ENCODE measurements at regions not wholly inside any gene's neighbourhood (a gene's known extent, or its start where the extent isn't known, plus 50 kb on each side); places are given as distances from the start of the nearest gene placed in this dataset.

GRCh38 chr6:47133230-47134000, 91.3 kb upstream of the ADGRF1 start:
- ChIA-PET POLR2A (ENCODE audit: unreplicated experiment) (no interaction called here), CTCF (no interaction called here)
- DNase-seq (no peak), ATAC-seq (no peak)
- intact Hi-C loops (cut with micrococcal nuclease), result no loop called here
- TF ChIP-seq EZH2phosphoT487 (IDR thresholded peaks at IDR 0.05; ENCODE audit: borderline replicate concordance, low read length) (no peak), EZH2 (IDR thresholded peaks at IDR 0.05; ENCODE audit: low read length, unreplicated experiment) (no peak), CTCF (conservative IDR thresholded peaks at IDR 0.05; ENCODE audit: low read depth, low read length) (no peak)
- H3K4me2 ChIP-seq (ENCODE audit: low read length), result no peak overlapping the region
- H3K27ac ChIP-seq (ENCODE audit: low read length), result peak overlapping the region; percentile 96
- no peaks in the 10 kb centered on the region for H3K36me3 ChIP-seq (ENCODE audit: low read depth, low read length)
- no peaks in the 10 kb centered on the region for H3K9me3 ChIP-seq (ENCODE audit: low read length)
- no peaks in the 10 kb centered on the region for H4K20me1 ChIP-seq (ENCODE audit: low read length)
- no peak overlapping the region for H3K4me3 ChIP-seq (ENCODE audit: low read length)
- no peak overlapping the region for H2AFZ ChIP-seq (ENCODE audit: low read length)
- peaks cover 32% of the 10 kb centered on the region for H3K4me1 ChIP-seq (ENCODE audit: insufficient read depth, low read length)
- H3K9ac ChIP-seq (ENCODE audit: low read length), result peak overlapping the region; percentile 82
- H3F3A ChIP-seq (ENCODE audit: low read length, unreplicated experiment), result peaks cover 3% of the 10 kb centered on the region
- no TSS peak for BruUV-seq (replicated peaks)
- H3K9me2 ChIP-seq (replicated peaks; ENCODE audit: low read length), result no peaks in the 10 kb centered on the region
- H3K79me2 ChIP-seq (ENCODE audit: low read length), result no peaks in the 10 kb centered on the region
- H3K27me3 ChIP-seq (ENCODE audit: low read length), result no peaks in the 10 kb centered on the region

- TF ChIP-seq CTCF (conservative IDR thresholded peaks at IDR 0.05; ENCODE audit: low read depth, low read length) (no peak), EZH2 (IDR thresholded peaks at IDR 0.05; ENCODE audit: low read length, unreplicated experiment) (no peak), EZH2phosphoT487 (IDR thresholded peaks at IDR 0.05; ENCODE audit: borderline replicate concordance, low read length) (no peak)
- H3K79me2 ChIP-seq (ENCODE audit: low read length), result no peaks in the 10 kb centered on the region
- no TSS peak for BruUV-seq (replicated peaks)
- no peaks in the 10 kb centered on the region for H3K36me3 ChIP-seq (ENCODE audit: low read depth, low read length)
- intact Hi-C loops (cut with micrococcal nuclease), result no loop called here
- no peaks in the 10 kb centered on the region for H3K9me3 ChIP-seq (ENCODE audit: low read length)
- no peaks in the 10 kb centered on the region for H4K20me1 ChIP-seq (ENCODE audit: low read length)
- ChIA-PET CTCF (no interaction called here), POLR2A (ENCODE audit: unreplicated experiment) (no interaction called here)
- H3K9ac ChIP-seq (ENCODE audit: low read length), result no peak overlapping the region
- no peak overlapping the region for H3K4me2 ChIP-seq (ENCODE audit: low read length)
- no peak overlapping the region for H3K27ac ChIP-seq (ENCODE audit: low read length)
- ATAC-seq (no peak), DNase-seq (no peak)
- H3K4me1 ChIP-seq (ENCODE audit: insufficient read depth, low read length), result peaks cover 32% of the 10 kb centered on the region
- peaks cover 3% of the 10 kb centered on the region for H3F3A ChIP-seq (ENCODE audit: low read length, unreplicated experiment)
- H2AFZ ChIP-seq (ENCODE audit: low read length), result no peak overlapping the region
- H3K9me2 ChIP-seq (replicated peaks; ENCODE audit: low read length), result no peaks in the 10 kb centered on the region
- H3K4me3 ChIP-seq (ENCODE audit: low read length), result no peak overlapping the region
- H3K27me3 ChIP-seq (ENCODE audit: low read length), result no peaks in the 10 kb centered on the region
Observed at GRCh38 chr6:47132724-47133123, 90.6 kb upstream of the ADGRF1 start.

GRCh38 chr6:47131773-47132172, 89.6 kb upstream of the ADGRF1 start:
- intact Hi-C loops (cut with micrococcal nuclease), result no loop called here
- no peaks in the 10 kb centered on the region for H3K9me2 ChIP-seq (replicated peaks; ENCODE audit: low read length)
- H3F3A ChIP-seq (ENCODE audit: low read length, unreplicated experiment), result peaks cover 3% of the 10 kb centered on the region
- no peak overlapping the region for H3K4me2 ChIP-seq (ENCODE audit: low read length)
- ATAC-seq, result no peak
- peaks cover 28% of the 10 kb centered on the region for H3K4me1 ChIP-seq (ENCODE audit: insufficient read depth, low read length)
- H4K20me1 ChIP-seq (ENCODE audit: low read length), result no peaks in the 10 kb centered on the region
- no peaks in the 10 kb centered on the region for H3K9me3 ChIP-seq (ENCODE audit: low read length)
- no peak overlapping the region for H3K4me3 ChIP-seq (ENCODE audit: low read length)
- no peak overlapping the region for H2AFZ ChIP-seq (ENCODE audit: low read length)
- BruUV-seq (replicated peaks), result no TSS peak
- H3K9ac ChIP-seq (ENCODE audit: low read length), result no peak overlapping the region
- H3K36me3 ChIP-seq (ENCODE audit: low read depth, low read length), result no peaks in the 10 kb centered on the region
- CTCF ChIA-PET, result no interaction called here
- H3K27ac ChIP-seq (ENCODE audit: low read length), result no peak overlapping the region
- no peaks in the 10 kb centered on the region for H3K27me3 ChIP-seq (ENCODE audit: low read length)
- H3K79me2 ChIP-seq (ENCODE audit: low read length), result no peaks in the 10 kb centered on the region
- POLR2A ChIA-PET (ENCODE audit: unreplicated experiment), result interaction anchor here (0.7 kb wide), 1 partner anchor 114 kb away, joined by 3 read pairs; no protein-coding TSS in a partner anchor
- TF ChIP-seq EZH2 (IDR thresholded peaks at IDR 0.05; ENCODE audit: low read length, unreplicated experiment), result no peak
- TF ChIP-seq CTCF (conservative IDR thresholded peaks at IDR 0.05; ENCODE audit: low read depth, low read length), result no peak
- no peak for TF ChIP-seq EZH2phosphoT487 (IDR thresholded peaks at IDR 0.05; ENCODE audit: borderline replicate concordance, low read length)
- no peak for DNase-seq
